Esophagus muscularis mucosa (tissue), 4 donors: ENCODE measurements at regions not wholly inside any gene's neighbourhood (a gene's known extent, or its start where the extent isn't known, plus 50 kb on each side); places are given as distances from the start of the nearest gene placed in this dataset.

Source experiments
- CTCF ChIP-seq, 3 experiments: fragments of 200-600 bp in 2 of 3; fragments of 450-650 bp in 1 of 3; sonication (generic) in 2 of 3; IDR thresholded peaks; one replicate each; pipeline ENCODE4 v1.5.1; 2017 to 2019; ENCODE audit warnings: antibody characterized with exemption in 3 of 3, mild to moderate bottlenecking in 2 of 3, moderate library complexity in 1 of 3
- EP300 ChIP-seq: sonication (generic); formaldehyde crosslinking; IDR thresholded peaks from one replicate; pipeline ENCODE4 v1.6.1; 2017; ENCODE audit warnings: antibody characterized with exemption
- POLR2A ChIP-seq: fragments of 450-650 bp; IDR thresholded peaks from one replicate; pipeline ENCODE4 v1.6.1; 2017; ENCODE audit warnings: antibody characterized with exemption, moderate library complexity, mild to moderate bottlenecking, low read depth

GRCh38 chr5:163747586-163747985 lies 242.2 kb downstream of the MAT2B start:
- TF ChIP-seq CTCF (IDR thresholded peaks at IDR 0.05), result no peak
- no peak for TF ChIP-seq POLR2A
- TF ChIP-seq EP300, result no peak
